Activated T-helper 1 cell treated with Interleukin-2 at 50 U/mL for 16 hours (primary cell): ENCODE measurements at regions not wholly inside any gene's neighbourhood (a gene's known extent, or its start where the extent isn't known, plus 50 kb on each side); places are given as distances from the start of the nearest gene placed in this dataset.

Source experiments
- DNase-seq: peaks from one replicate; pipeline ENCODE4 v3.0.0-alpha.2; 2020; ENCODE audit warnings: low read depth

DNA sequence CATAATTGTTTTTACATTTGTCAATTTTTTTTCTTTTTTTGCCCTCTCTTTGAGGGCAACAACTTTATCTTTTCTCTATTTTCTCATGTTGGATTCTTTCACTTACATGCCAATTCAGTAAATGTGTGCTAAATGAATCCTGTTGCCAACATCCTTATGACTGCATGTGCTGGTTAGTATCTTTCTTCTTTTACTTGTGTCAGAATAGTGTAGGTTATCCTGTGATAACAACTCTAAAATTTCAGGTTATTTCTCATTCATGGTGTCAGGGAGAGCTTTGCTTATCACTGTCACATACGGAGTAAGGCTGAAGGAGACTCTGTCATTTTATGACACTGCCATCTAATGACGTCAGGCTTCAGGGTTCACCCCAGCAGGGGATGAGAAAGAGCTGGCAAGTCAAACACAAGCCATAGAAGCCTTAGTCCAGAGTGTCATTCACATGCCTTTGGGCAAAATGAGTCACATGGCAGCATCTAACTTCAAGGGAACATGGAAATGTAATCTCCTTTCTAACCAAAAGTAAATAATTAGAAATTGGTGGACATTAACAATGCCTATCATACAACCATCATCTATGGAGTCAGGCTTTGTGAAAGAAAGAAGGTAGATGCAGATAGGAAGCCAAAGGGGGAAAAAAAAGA, 242.5 kb upstream of the ATP2B1 start:
- no peak for DNase-seq

DNA sequence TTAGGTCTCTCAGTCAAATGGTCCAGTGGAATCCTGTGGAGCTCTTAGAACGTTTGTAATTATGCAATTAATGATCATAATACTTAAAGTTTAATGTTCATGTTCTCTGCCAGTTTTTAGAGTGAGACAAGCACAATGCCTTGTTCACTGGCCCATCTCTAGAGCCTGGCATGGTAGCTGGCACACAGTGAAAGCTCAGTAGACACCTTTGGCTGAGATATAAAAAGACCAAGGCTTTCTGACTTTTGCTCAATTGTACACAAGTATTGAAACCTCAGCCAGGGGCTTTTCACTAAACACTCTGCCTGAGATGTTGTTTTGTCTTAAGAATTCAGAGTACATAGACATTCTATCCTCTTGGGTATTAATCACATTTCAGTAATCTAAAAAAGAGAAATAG, 241.8 kb upstream of the ATP2B1 start:
- DNase-seq, result no peak

DNA sequence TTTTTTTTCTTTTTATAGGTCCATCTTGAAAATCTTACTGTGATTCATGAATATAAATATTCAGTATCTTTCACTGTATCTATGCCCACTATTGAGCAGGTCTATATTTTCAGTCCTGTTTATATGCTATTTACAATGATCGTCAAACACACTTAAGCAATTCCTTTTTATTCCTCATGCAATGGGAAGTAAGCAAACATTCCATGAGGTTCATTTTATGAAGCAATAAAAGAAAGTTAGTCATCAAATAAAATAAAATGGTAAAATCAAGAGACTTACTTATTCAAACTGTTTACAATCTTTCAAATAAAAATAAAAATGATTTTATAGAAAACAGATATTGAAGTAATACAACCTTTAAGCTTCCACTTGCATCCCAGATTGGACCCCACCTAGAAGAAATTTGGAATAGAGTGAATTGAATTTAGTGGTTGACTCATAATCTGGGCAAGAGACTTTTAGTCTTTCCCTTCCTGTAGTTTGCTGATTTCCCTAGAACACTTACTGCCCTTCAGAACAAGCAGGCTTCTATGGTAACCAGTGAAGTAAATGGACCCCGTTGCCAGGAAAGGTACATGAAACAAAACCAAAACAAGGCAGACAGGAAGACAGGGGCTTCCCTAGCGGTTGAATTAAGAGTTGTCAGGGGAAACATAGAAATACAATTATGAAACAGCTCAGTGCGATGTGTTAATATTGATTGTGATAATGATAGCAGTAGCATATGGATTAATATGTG, 241.0 kb upstream of the ATP2B1 start:
- DNase-seq, result peak; percentile 19

DNA sequence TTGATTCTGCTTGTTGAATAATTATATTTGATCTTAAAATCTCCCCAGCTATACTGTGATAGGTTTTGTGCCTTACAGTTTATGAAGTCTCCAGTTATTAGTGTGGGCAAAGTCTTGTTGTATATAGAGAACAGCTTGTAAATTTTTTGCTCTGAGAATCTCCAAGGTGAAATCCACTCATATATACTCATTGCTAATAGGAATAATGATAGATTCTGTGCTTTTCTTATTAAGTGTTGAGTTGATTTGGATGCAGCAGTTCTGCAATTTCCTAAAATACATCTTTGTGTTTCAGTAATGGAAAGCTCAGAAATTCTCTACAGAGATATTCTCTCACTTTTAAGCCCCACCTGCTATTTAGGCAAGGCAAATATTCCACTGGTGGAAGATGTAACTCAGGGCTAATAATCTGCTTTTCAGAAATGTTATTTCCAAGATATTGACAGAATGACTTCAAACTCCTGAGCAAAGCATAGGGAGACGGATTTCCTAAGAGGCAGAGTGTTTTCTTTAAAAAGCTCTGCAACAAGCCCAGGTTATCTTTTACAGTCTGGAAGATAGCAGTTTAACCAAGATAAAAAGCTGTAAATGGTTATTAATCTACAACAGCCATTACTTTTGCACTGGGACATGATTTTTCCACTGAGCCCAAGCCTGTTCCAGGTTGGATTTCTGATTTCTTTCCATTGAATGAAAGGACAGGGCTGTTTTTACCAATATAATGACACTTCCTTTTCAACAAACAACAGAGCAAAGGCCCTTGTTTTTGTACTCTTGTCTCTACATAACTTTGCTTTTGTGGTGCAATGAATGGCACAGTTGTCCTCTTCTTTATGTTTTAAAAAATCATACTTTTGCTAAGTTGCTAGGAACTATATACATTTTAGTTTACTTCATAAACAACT, 239.9 kb upstream of the ATP2B1 start:
- no peak for DNase-seq

DNA sequence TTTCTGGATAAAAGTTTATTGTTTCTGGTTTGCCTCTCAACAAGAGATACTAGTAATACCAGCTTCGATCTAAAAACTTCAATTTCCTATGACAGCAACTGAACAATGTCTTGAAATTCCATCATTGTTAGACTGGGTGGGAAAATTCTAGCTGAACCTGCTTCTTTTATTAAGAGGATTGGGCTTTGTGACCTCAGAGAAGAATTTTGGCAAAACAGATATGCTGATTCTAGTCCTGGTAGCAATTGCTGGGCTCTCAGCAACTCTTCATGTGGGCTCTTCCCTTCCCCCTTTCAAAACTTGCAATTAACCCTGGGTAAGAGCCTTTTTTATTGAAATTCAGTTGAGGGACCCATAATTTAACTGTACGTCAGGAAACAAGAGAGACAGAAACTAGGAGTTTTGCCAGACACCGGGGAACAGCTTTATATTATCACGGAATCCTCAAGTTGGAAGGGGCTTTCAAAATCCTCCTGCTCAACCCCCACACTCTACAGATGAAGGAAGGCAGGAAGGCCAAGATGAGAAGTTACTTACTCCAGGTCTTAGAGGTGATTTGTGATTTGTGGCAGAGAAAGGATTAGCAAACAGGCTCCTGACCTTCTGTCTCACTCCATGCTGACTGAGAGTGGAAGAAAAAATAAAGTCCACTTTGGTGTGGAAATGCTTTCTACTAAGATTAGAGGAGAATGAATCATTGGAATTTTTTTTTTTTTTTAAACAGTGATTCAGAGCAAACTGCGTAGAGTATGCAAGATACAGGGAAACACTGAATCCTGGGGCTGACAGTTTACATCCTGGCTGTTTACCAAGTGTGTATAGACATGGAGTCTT, 239.0 kb upstream of the ATP2B1 start:
- no peak for DNase-seq

DNA sequence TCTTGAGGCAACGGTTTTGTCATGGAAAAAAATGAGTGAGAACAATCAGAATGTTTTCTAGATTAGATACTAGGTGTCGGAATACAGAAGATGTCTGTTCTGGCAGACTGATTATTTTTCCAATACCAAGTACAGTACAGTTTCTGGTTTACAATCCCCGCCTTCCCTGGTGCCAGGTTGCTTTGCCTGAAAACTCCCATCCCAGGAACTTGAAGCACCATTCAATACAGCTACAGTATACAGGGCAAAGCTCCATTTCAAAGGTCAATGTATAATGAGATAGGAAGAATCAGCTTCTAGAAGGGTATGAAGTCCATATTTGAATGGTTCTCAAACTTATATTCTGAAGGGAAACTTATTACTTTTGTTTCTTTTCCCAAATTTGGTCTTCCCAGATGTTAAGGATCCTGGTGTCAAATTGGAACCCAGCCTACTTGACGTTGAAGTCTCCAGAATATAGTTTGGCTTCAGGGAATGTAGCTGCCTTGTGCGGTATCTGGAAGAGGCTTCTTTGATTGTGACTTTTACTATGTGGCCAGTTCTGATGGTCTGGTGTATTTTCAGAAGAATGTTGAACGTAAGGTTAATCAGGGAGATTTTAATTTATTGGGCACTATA, 238.0 kb upstream of the ATP2B1 start:
- DNase-seq, result no peak

DNA sequence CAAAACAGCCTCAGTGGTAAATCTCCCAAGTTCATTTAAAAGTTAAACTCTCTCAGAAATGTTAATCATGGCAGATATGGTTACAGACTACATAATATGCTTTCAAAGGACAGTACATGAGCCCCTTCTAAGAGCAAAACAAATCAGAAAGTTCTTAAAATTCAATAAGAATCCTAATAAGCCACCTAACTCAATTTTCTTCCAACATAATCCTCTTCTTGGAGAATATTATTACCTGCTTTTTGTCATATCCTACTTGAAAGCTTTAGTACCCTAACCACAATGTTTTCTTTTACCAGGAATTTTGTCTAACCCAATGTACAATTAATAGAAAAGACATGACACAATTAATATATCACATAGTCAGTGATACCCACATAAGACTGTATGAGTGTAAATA, 236.5 kb upstream of the ATP2B1 start:
- no peak for DNase-seq

DNA sequence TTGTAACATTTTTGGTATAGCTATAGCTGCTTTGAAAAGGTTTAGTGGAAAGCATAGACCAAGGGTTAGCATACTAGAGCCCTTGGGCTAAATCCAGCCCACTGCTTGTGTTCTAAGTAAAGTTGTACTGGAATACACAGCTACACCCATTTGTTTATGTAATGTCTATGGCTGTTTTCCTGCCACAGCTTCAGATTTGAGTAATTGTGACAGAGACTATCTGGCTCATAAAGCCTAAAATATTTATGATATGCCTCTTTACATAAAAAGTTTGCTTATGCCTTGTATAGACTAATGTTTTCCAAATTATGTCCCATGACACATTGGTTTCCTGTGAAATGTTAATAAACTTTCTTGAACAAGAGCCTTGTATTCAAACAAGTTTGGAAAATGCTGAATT, 234.8 kb upstream of the ATP2B1 start:
- DNase-seq, result no peak

DNA sequence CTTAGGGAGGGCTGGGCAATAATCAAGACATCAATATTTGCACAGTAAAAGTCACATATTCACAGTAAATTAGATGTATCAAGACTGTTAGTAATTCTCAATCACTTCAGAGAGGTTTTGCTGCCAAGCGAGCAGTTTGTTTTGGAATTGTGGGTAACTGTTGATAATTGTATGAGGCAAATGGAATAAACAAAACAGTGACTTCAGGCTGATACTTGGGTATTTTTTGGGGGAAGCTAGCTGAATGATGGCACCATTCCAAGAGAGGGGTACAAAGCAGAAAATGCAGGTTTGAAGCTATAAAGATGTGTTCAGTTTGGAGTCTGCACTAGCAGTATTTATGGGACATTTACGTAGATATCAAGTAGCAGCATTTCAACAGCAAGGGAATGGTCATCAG, 232.8 kb upstream of the ATP2B1 start:
- no peak for DNase-seq

DNA sequence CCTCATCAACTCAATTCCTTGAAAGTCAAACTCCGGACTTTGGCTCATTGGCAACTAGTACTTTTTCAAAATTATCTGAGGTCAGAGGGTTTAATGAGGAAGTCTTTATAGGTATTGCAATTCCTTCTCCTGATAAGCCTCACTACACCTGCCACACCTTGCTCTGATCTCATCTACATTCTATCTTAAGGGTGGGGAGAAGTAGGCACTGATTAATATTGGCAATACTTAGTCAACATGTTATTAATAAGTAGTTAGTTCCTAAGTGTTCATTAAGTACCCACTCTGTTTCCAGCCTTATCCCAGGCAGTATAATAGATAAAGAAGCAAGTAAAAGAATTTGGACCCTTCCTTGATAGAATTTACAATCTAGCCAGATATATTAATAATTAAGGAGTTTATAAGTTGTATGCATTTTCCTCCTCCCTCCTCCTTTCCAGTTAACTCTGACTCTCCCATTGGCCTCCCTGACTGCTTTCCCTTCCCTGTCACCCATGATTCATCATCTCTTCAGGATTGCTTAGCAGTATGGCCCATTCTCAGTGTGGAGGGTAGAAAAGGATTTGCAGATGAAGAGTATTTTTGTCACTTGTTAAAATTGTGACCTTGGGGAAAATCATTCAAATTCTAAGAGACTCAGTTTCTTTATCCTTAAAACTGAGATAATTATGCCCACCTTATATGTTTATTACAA, 231.0 kb upstream of the ATP2B1 start:
- DNase-seq, result no peak

DNA sequence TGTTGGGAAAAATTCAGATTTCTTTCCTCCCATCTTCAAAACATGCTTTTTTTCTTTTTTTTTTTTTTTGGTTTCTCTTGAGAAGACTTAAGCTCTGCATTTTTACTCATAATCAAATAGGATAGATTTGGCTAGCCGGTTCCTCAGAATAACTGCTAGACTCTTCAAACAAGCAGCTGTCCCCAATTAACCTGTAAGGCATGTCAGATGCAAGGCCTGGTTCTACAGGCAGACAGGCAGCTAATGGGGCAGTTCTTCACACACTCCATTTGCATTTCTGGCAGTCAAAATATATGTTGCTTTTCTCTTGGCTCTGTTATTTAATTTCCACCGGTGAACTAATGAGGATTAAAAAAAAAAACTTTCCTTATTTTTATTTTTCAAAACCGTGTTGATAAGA, 228.0 kb upstream of the ATP2B1 start:
- DNase-seq, result no peak

DNA sequence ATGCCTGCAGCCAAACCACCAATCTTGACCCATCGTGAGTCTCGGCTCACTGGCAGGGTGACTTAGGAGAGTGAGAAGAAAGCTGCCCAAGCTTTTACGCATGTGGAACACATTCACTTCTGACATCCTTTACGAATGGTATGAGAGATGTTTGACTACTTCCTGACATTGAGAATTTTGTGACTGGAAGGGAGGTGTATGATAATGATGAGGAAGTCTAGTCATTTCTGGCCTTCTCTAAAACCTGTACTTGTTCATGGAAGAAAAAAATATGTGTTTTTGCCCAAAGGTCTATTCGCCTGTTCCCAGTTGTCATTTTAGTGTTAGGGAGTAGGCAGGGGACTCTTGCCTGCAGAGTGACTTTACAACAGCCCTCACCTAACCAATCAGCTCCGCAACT, 227.2 kb upstream of the ATP2B1 start:
- DNase-seq, result no peak

DNA sequence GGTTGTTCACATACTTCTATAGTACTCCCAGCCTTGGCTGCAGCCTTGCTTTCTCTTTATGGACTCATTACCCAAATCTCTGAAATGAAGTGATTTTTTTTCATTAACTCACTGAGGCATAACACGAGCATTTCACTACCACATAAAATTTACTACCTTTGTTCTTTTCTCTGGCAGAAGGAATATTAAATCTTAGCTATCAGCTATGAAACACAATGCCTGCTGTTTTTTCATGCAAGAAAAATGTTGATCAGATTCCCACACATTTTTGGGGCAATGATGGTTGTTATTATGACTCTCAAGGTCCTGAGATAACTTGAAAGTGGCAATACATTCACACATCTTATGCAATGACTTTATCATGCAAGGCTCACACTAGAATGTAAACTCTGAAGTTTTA, 225.3 kb upstream of the ATP2B1 start:
- no peak for DNase-seq

DNA sequence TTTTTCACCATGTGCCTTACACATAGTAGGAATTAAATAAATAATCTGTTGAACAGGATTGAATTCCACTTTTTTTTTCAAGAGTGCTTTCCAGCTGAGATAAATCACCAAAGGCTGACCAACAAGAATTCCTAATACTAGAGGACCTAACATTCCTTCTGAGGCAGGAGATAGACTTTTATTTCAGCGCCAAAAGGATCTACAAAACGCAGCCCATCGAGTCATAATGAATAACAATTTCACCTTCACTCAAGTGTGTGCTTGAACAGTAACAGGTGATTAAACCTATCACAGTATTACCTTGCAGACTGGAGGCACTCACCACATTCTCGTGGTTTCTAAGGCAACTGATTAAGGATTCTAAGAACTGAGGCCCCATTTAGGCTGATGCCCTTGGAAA, 224.3 kb upstream of the ATP2B1 start:
- no peak for DNase-seq

DNA sequence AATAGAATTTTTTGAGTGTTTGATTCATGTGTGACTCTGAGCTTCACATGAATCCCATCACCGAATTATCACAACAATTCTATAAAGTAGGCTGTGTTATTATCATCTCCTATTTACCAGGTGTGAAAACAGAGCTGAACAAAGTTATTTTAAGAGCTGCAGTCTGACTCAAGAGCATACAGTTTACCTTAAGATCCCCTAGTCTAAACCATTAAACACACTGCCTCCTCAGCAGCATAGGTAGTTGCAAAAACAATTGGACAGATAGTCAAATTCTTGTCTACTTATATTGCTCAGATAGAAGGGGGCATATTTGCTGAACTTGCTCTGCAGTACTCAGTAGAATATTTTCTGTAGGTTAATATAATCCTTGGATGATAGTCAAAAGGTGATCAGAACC, 219.8 kb upstream of the ATP2B1 start:
- DNase-seq, result no peak

DNA sequence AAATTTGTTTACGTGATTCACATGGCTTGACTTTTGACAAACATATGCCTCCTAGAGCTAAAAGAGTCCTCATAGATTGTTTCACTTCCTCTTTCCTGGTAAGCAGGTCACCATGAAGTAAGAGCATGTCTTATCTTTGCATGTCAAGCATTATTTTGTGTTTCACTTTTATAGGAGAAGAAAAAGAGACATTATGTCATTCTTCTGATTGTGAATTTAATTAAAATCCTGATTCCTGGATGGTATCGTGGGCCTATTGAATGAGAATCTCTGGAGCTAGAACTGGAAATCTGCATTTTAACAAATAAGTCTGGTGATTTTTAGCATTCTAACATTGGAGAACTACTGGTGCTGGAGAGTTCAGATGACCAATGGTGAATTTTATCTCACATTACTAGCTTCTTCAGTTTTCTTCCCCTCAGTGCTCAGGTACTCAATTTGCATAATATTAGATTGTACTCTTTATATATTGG, 218.6 kb upstream of the ATP2B1 start:
- no peak for DNase-seq

DNA sequence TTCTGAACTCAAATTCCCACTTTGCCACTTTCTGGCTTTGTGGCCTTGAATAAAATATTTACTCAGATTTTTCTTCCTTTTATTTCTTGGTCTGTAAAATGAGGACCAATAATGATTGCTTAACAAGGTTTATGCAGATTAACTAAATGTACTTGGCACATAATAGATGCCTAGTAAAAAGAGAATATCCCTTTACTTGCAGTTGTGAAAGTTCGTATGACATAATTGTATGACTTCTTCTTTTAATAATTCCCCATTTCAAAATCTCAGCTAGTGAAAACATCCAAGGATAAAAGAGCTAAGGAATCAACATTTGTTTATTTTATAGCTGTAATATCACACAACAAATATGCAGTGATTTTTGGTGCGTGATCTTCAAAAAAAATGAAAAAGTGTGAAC, 215.6 kb upstream of the ATP2B1 start:
- DNase-seq, result no peak

DNA sequence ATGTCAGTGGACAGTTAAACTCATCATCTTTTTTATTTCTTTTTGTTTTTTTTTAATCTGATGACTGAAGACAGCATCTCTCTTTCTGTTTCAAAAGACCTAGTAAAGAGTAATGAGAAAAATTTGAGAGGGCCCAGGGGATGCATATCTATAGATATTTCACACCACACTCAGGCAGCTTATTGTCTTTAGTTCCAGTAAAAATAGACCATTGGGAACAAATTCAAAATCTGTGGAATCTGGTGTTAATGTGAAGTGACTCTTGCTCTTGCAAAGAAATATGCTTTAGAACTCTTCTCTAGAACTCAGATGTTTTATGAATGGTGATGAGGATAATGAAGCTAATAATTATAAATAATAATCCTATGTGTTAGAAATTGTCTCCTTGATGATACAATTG, 214.5 kb upstream of the ATP2B1 start:
- DNase-seq, result no peak

DNA sequence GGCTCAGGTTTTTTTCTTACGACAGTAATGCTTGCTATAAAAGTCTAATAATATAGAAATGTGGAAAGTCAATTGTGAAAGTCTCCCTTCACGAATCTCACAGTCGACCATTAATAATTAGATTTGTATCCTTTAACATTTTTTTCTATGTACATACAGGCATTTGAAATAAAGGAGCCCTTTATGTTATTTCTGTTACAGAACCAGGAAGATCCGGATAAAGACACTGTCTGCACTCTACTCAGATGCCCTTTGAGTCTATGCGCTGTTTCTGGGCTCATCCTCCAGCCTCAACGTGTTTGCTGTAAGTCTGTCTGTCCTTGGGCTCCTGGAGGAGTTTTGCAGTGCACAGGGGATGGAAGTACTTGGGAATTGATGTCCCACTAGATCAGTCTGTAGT, 212.2 kb upstream of the ATP2B1 start:
- no peak for DNase-seq

DNA sequence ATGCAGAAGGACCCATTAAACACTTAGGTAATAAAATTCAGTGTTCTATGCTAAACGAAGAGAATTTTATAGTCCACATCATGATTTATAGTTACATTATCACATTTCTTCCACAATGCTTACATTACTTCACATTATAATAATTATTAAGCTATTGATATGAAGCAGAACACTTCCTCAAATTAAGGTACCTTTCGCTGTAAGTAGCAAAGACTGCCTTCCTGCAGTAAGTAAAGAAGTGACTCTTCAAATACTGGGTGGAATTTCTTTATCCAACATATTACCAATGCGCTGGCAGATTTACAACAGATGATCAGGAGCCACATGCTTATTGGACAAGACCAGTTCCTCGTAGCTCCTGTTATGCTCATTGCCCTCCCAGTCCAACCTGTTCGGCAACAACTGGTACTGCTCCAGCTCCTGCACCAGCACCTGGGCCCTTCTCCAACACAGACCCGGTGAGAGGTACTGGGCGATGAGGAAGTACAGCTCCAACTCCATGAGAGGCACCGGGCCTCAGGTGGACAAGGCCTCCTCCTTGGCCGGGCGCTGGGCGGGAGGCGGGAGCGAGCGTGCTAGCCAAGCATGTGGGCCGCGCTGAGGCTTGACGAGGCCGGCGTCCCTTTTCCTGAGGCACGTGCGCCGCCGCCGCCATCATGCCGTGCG, 210.7 kb upstream of the ATP2B1 start:
- DNase-seq, result no peak
